ENCODE measurements at regions not wholly inside any gene's neighbourhood (a gene's known extent, or its start where the extent isn't known, plus 50 kb on each side); places are given as distances from the start of the nearest gene placed in this dataset.

- H3K4me1 ChIP-seq (ENCODE audit: control insufficient read depth in 4 of 4, insufficient read depth in 4 of 4, low read length in 3 of 4): peaks cover 0 to 3% (median 0%) of the 10 kb centered on the region in 4 donors
- H3K27ac ChIP-seq (ENCODE audit: low read depth in 1 of 2, low read length in 2 of 2): no peak overlapping the region
- DNase-seq (ENCODE audit: low spot score): no peak
- TF ChIP-seq EGR1 (IDR thresholded peaks at IDR 0.05; ENCODE audit: low read depth in 2 of 2) (no peak), JUND (IDR thresholded peaks at IDR 0.05) (no peak), HNF4G (IDR thresholded peaks at IDR 0.05) (no peak), YY1 (IDR thresholded peaks at IDR 0.05) (no peak), RXRA (IDR thresholded peaks at IDR 0.05) (no peak), GABPA (IDR thresholded peaks at IDR 0.05 in 1 of 2, conservative IDR thresholded peaks at IDR 0.05 in 1 of 2) (no peak)
- TF ChIP-seq, protein P1, sequence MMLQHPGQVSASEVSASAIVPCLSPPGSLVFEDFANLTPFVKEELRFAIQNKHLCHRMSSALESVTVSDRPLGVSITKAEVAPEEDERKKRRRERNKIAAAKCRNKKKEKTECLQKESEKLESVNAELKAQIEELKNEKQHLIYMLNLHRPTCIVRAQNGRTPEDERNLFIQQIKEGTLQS (IDR thresholded peaks at IDR 0.05): no peak
- TF ChIP-seq, protein P2, sequence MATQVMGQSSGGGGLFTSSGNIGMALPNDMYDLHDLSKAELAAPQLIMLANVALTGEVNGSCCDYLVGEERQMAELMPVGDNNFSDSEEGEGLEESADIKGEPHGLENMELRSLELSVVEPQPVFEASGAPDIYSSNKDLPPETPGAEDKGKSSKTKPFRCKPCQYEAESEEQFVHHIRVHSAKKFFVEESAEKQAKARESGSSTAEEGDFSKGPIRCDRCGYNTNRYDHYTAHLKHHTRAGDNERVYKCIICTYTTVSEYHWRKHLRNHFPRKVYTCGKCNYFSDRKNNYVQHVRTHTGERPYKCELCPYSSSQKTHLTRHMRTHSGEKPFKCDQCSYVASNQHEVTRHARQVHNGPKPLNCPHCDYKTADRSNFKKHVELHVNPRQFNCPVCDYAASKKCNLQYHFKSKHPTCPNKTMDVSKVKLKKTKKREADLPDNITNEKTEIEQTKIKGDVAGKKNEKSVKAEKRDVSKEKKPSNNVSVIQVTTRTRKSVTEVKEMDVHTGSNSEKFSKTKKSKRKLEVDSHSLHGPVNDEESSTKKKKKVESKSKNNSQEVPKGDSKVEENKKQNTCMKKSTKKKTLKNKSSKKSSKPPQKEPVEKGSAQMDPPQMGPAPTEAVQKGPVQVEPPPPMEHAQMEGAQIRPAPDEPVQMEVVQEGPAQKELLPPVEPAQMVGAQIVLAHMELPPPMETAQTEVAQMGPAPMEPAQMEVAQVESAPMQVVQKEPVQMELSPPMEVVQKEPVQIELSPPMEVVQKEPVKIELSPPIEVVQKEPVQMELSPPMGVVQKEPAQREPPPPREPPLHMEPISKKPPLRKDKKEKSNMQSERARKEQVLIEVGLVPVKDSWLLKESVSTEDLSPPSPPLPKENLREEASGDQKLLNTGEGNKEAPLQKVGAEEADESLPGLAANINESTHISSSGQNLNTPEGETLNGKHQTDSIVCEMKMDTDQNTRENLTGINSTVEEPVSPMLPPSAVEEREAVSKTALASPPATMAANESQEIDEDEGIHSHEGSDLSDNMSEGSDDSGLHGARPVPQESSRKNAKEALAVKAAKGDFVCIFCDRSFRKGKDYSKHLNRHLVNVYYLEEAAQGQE (IDR thresholded peaks at IDR 0.05): no peak
- no peaks in the 10 kb centered on the region for H3K36me3 ChIP-seq (ENCODE audit: control insufficient read depth in 4 of 4, insufficient read depth in 3 of 4, low read depth in 1 of 4, low read length in 3 of 4)
- no peak overlapping the region for H3K9ac ChIP-seq (ENCODE audit: low read depth in 1 of 2, low read length in 2 of 2)
- H3K9me3 ChIP-seq (ENCODE audit: control insufficient read depth in 4 of 4, low read length in 3 of 4): no peaks in the 10 kb centered on the region
- 85% methylated on average over 3 of the region's 3 CpGs for WGBS
- H3K27me3 ChIP-seq (ENCODE audit: control insufficient read depth in 4 of 4, insufficient read depth in 4 of 4, low read length in 3 of 4): peaks cover 0 to 2% (median 0%) of the 10 kb centered on the region in 4 donors
- H3K4me3 ChIP-seq (ENCODE audit: low read depth in 1 of 3, low read length in 3 of 3): no peak overlapping the region
Observed at GRCh38 chr13:59354665-59355369, 808.9 kb downstream of the DIAPH3 start.

DNA sequence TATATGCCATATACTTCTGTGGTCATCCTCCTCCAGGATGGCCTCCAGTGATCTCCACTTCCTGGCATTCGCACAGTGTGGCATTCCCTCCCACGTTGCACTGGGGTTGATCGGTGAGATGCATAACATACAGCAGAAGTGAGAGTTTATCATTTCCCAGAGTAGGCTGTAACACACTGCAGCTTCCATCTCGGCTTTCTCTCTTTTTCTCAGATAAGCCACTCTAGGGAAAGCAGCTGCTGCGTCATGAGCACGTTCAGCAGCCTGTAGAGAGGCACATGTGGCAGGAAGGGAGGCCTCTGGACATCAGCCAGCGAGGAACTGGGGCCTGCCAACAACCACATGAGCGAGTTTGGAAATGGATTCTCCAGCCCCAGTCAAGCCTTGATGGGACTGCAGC lies 807.1 kb downstream of the DIAPH3 start:
- Histone ChIP-seq H3K4me3 (ENCODE audit: low read depth in 1 of 3, low read length in 3 of 3) (no peak overlapping the region), H3K4me1 (ENCODE audit: control insufficient read depth in 4 of 4, insufficient read depth in 4 of 4, low read length in 3 of 4) (peaks cover 0 to 3% (median 0%) of the 10 kb centered on the region in 4 donors), H3K9ac (ENCODE audit: low read depth in 1 of 2, low read length in 2 of 2) (no peak overlapping the region), H3K27me3 (ENCODE audit: control insufficient read depth in 4 of 4, insufficient read depth in 4 of 4, low read length in 3 of 4) (no peaks in the 10 kb centered on the region), H3K27ac (ENCODE audit: low read depth in 1 of 2, low read length in 2 of 2) (no peak overlapping the region), H3K36me3 (ENCODE audit: control insufficient read depth in 4 of 4, insufficient read depth in 3 of 4, low read depth in 1 of 4, low read length in 3 of 4) (no peaks in the 10 kb centered on the region), H3K9me3 (ENCODE audit: control insufficient read depth in 4 of 4, low read length in 3 of 4) (no peaks in the 10 kb centered on the region)
- TF ChIP-seq NR2F2 (IDR thresholded peaks at IDR 0.05) (peak; percentile 34), RAD21 (IDR thresholded peaks at IDR 0.05) (no peak)
- no peak for DNase-seq (ENCODE audit: low spot score)
- WGBS: 54% methylated on average over 8 of the region's 8 CpGs

- no peak overlapping the region for H3K9ac ChIP-seq (ENCODE audit: low read depth in 1 of 2, low read length in 2 of 2)
- H3K36me3 ChIP-seq (ENCODE audit: control insufficient read depth in 4 of 4, insufficient read depth in 3 of 4, low read depth in 1 of 4, low read length in 3 of 4): no peaks in the 10 kb centered on the region
- H3K9me3 ChIP-seq (ENCODE audit: control insufficient read depth in 4 of 4, low read length in 3 of 4): no peaks in the 10 kb centered on the region
- peaks cover 0 to 3% (median 0%) of the 10 kb centered on the region in 4 donors for H3K4me1 ChIP-seq (ENCODE audit: control insufficient read depth in 4 of 4, insufficient read depth in 4 of 4, low read length in 3 of 4)
- H3K27me3 ChIP-seq (ENCODE audit: control insufficient read depth in 4 of 4, insufficient read depth in 4 of 4, low read length in 3 of 4): no peaks in the 10 kb centered on the region
- TF ChIP-seq RXRA (IDR thresholded peaks at IDR 0.05) (no peak), SP1 (IDR thresholded peaks at IDR 0.05) (no peak), FOXA2 (IDR thresholded peaks at IDR 0.05) (no peak), YY1 (IDR thresholded peaks at IDR 0.05) (no peak), FOXA1 (IDR thresholded peaks at IDR 0.05) (no peak), HNF4G (IDR thresholded peaks at IDR 0.05) (no peak), NR2F2 (IDR thresholded peaks at IDR 0.05) (no peak), GABPA (IDR thresholded peaks at IDR 0.05 in 1 of 2, conservative IDR thresholded peaks at IDR 0.05 in 1 of 2) (no peak), HNF4A (conservative IDR thresholded peaks at IDR 0.05) (no peak), EGR1 (IDR thresholded peaks at IDR 0.05; ENCODE audit: low read depth in 2 of 2) (no peak), RAD21 (IDR thresholded peaks at IDR 0.05) (no peak)
- TF ChIP-seq, protein P2 (IDR thresholded peaks at IDR 0.05): no peak
- H3K4me3 ChIP-seq (ENCODE audit: low read depth in 1 of 3, low read length in 3 of 3): no peak overlapping the region
- 79% methylated on average over 6 of the region's 6 CpGs for WGBS
- DNase-seq (ENCODE audit: low spot score): no peak
- no peak overlapping the region for H3K27ac ChIP-seq (ENCODE audit: low read depth in 1 of 2, low read length in 2 of 2)
Observed at GRCh38 chr13:59358014-59358413, 805.7 kb downstream of the DIAPH3 start.
